ENCODE measurements at regions not wholly inside any gene's neighbourhood (a gene's known extent, or its start where the extent isn't known, plus 50 kb on each side); places are given as distances from the start of the nearest gene placed in this dataset.
"Not testable (repeated sequence)": the region's sequence is repeated elsewhere in the genome, so short reads cannot be mapped to it uniquely, and the experiment has no call there.

DNA sequence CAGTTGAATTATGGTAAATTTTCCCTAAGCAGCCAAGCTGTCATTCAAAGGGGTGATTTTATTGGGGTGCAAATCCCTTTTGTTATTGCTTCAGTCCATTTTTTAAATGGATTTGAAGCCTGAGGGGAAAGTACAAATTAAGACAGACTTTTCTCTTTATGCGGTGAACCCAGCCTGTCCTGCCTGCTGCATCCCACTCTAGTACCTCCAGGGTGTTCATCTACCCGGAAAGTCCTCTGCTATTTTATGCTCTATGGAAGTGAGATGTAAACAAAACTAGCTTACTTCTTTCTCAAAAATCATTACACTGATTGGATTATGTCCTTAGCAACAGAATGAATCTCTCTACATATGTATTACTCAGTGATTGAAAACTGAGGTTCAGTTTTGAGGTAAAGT lies 1088.9 kb upstream of the CITED2 start:
- DNase-seq (no peak), ATAC-seq (ENCODE audit: poor library complexity) (peak; percentile 22)
- intact Hi-C loops (cut with DNase I): no loop called here

- DNase-seq (no peak), ATAC-seq (ENCODE audit: poor library complexity) (peak; percentile 91)
- intact Hi-C loops (cut with DNase I): no loop called here
These were observed 1088.2 kb upstream of the CITED2 start for GRCh38 chr6:140462453-140463311.

- intact Hi-C loops (cut with DNase I): no loop called here
- ATAC-seq (ENCODE audit: poor library complexity) (peak; percentile 38), DNase-seq (no peak)
These were observed 1087.6 kb upstream of the CITED2 start for GRCh38 chr6:140462076-140462452.

DNA sequence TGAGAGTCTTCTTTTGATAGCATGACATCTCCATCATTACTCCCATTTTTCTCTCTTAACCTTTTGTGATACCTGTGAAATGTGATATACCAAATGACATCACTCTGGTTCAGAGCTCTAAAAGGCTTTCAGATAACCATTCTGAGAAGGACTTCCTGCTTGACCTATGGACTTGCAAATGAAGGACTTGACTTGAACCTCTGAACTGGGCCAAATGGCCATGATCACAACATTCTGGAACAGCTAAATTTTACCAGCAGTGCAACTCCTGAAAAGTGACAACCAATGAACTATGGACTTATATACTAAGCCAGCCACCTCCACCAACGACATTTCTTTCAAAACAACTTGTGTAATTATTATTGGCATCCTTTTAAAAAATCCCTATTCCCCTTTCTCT lies 1085.8 kb upstream of the CITED2 start:
- intact Hi-C loops (cut with DNase I): no loop called here
- no peak for ATAC-seq (ENCODE audit: poor library complexity)
- DNase-seq: no peak

DNA sequence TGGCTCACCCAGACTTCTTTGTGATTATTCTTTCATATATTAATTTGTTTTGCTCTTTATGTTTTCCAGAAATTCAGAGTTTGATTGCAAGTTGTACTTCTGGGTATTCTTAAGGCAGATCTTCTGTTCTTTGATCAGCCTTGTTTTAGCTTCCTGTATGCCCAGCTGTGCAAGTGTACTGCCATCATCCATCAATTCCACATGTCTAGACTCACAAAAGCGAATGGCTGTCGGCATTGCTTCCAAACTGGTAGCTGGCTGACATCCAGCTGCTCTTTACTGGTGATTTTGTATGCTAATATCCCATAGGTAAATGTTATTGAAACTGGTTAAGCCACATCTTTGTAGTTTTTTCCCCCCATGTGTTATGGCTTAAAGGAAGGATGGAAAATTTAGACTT lies 1084.8 kb upstream of the CITED2 start:
- no peak for ATAC-seq (ENCODE audit: poor library complexity)
- no peak for DNase-seq
- intact Hi-C loops (cut with DNase I): no loop called here

DNA sequence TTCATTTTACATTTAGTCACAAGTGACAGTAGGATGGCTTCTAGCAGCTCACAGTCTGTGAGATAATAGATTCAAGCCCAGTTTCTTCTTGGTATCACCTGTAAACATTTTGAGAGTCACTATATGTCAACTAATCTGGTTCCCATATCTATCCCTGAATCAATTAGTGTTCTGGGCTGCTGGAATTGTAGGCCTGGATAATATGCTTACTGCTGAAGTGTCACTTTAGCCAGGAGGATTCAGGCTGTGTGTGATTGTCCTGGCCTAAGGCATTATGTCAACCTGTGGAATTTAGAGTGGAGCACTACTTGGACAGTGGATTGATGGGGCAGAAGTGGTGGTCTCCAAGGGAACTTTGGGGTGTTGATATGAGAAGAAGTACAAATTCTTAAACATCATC lies 1071.8 kb upstream of the CITED2 start:
- intact Hi-C loops (cut with DNase I): loop anchor here (10.0 kb wide), 2 partner anchors 329 to 371 kb away; no protein-coding TSS in a partner anchor

GRCh38 chr6:140445474-140446004 lies 1071.1 kb upstream of the CITED2 start:
- DNase-seq (no peak), ATAC-seq (ENCODE audit: poor library complexity) (no peak)
- intact Hi-C loops (cut with DNase I): loop anchor here (10.0 kb wide), 2 partner anchors 329 to 371 kb away; no protein-coding TSS in a partner anchor

More for the DNA sequence above, 1071.8 kb upstream of the CITED2 start:
- no peak for ATAC-seq (ENCODE audit: poor library complexity)
- DNase-seq: no peak

DNA sequence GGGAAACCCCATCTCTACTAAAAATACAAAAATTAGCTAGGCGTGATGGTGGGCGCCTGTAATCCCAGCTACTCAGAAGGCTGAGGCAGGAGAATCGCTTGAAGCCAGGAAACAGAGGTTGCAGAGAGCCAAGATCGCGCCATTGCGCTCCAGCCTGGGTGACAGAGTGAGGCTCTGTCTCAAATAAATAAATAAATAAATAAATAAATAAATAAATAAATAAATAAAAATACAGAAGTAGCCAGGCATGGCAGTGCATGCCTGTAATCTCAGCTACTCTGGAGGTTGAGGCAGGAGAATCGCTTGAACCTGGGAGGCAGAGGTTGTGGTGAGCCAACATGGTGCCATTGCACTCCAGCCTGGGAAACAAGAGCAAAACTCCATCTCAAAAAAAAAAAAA lies 1068.7 kb upstream of the CITED2 start:
- not testable (repeated sequence) for DNase-seq; ATAC-seq (ENCODE audit: poor library complexity)
- intact Hi-C loops (cut with DNase I): loop anchor here (5.0 to 10.0 kb wide), 3 partner anchors 332 to 1076 kb away; no protein-coding TSS in a partner anchor

- ATAC-seq (ENCODE audit: poor library complexity) (peak; percentile 92), DNase-seq (peak; percentile 68)
These were observed 1066.8 kb upstream of the CITED2 start for GRCh38 chr6:140441256-140441655.

DNA sequence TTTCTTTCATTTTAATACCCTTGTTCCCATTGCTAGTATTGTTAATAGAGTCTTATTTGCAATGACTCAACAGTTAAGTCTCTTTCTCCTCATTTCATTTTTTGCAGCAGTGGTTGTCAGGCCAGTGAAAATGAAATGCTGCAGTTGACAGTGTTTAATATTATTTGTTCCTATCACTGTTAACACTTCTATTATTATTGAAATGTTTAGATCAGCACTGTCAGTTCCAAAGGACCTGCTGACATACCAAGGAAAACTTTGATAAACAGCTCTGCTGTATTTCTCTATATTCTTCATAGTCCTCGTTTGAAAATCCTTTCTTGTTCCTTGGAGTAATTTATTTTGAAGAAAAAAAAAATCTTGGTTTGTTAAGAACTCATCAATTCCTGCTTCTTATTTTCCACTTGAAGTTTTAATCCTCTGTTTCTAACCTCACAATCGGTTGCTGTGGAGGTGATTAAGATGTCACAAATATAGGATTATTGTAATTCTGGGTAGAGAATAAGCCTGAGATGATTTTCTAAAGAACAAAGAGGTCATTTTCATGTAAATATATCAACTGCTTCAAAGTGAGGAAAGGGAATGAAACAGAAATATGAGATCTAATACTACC lies 1065.9 kb upstream of the CITED2 start:
- no peak for DNase-seq
- peak; percentile 24 for ATAC-seq (ENCODE audit: poor library complexity)
- intact Hi-C loops (cut with DNase I): loop anchor here (5.0 to 10.0 kb wide), 3 partner anchors 334 to 1073 kb away; no protein-coding TSS in a partner anchor

More at GRCh38 chr6:140441256-140441655, 1066.8 kb upstream of the CITED2 start:
- intact Hi-C loops (cut with DNase I): loop anchor here (5.0 to 10.0 kb wide), 3 partner anchors 334 to 1074 kb away; no protein-coding TSS in a partner anchor

DNA sequence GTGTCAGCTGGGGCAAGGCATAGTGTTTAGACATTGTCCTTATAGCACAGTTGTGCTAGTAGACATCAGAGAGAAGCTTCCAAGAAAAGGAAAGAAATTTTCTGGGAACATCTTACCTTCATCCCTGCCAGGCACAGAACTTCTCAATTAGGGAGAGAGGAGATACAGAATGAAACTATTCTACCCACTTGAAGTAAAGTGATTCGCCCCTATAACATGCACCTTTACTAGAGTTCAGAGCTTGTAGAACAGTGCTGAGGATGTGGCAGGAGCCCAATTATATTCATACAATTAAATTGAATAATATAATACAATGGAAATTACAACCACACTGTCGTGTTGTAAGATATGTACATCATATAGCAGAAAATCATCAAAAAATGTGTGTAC lies 1063.9 kb upstream of the CITED2 start:
- intact Hi-C loops (cut with DNase I): no loop called here
- ATAC-seq (ENCODE audit: poor library complexity) (no peak), DNase-seq (no peak)

DNA sequence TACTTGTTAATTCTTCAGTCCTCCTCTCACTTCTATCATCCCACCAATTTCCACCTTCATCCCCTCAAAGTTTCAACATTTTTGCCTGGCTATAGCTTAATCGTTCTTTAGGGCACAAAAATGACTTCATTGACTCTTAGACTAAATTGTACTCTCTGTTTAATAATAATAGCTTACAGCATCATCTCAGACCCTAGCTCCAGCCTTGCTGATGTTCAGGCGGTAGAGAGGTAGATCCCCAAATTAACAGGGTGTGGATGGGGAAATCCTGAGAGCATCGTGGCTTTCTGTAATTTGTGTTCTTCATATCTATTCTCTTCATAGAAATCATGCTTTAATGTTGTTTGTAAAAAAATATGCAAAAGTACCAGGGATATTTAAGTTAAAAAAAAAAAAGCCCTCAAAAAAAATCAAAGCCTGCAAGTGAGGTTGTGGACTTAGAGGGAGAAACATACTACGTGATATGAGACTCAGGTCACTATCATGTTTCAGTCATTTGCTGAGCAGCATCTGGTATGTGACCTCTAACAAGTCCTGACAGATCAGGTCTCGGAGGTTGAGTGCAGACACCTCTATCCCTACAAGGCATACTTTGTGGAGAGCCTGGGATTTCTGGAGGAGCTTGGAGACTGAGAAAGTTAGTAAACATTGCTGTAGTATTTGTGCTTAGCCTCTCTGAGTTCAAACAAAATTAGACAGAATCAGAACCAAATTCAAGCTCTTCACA lies 1063.3 kb upstream of the CITED2 start:
- intact Hi-C loops (cut with DNase I): no loop called here
- DNase-seq: no peak
- peak; percentile 49 for ATAC-seq (ENCODE audit: poor library complexity)

DNA sequence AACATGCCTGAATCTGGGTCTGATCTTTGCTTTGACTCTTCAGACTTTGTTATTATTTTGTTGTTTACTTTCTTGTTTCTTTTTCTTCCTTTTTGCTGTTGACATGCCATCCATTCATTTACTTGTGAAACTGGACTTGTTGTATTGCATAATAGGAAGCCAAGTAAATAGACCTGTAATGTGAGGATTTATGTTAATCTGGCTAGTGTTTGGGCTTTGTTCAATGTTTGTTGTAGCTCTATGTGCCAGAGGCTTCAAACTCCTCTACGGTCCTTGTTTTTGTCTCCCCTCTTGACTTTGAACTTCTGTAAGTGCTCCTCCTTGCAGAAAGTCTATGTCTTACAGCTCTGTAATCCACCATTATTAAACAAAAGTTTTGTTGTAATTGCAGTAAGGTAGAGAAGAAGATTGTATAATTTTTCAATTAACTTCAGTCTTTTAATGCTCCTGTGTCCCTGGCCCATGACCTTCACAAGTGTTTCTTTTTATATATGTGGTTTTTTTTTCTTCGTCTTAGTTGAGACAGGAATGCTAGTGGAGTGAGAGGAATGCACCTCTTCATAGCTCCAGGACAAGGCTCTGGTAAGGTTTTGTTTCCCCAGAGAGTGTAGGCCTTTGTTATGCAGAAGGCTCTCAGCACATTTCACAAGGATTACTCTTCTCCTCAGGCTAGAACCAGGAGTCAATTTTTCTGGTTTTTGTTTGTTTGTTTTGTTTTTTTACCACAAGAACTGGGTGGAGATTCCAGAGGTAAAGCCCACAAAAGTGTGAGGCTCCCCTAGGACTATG lies 1061.8 kb upstream of the CITED2 start:
- intact Hi-C loops (cut with DNase I): no loop called here
- ATAC-seq (ENCODE audit: poor library complexity) (no peak), DNase-seq (no peak)

- intact Hi-C loops (cut with DNase I): no loop called here
- no peak for ATAC-seq (ENCODE audit: poor library complexity)
- no peak for DNase-seq
These were observed 1060.3 kb upstream of the CITED2 start for GRCh38 chr6:140434761-140435160.

DNA sequence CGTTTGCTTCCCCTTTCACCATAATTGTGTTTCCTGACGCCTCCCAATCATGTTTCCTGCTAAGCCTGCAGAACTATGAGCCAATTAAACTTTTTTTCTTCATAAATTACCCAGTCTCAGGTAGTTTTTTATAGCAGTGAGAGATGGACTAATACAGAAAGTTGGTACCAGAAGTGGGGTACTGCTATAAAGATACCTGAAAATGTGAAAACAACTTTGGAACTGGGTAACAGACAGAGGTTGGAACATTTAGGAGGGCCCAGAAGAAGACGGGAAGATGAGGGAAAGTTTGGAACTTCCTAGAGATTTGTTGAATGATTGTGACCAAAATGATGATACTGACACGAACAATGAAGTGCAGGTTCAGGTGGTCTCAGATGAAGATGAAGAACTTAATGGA lies 1058.6 kb upstream of the CITED2 start:
- ATAC-seq (ENCODE audit: poor library complexity): no peak

DNA sequence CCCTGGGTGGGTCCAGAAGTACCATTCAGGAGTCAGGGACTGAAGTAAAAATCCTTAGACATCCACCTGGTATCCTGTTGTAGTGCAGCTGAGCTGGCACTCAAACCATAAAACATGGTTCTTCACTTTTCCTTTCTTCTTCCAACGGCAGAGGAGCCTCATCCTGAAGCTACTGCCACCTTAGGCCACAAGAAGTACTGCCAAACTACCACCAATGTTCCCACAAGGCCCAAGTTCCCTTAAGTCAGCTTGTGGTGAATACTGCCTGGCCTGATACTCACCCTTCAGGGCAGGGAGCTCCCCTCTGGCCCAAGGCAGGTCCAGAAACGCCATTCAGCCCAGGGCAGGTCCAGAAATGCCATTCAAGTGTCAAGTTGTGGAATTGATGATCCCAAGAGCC lies 1053.4 kb upstream of the CITED2 start:
- DNase-seq: no peak
- intact Hi-C loops (cut with DNase I): loop anchor here (2.0 kb wide), 1 partner anchor 23 kb away; no protein-coding TSS in a partner anchor
- ATAC-seq (ENCODE audit: poor library complexity): no peak

More for the DNA sequence above, 1058.6 kb upstream of the CITED2 start:
- no peak for DNase-seq
- intact Hi-C loops (cut with DNase I): no loop called here

DNA sequence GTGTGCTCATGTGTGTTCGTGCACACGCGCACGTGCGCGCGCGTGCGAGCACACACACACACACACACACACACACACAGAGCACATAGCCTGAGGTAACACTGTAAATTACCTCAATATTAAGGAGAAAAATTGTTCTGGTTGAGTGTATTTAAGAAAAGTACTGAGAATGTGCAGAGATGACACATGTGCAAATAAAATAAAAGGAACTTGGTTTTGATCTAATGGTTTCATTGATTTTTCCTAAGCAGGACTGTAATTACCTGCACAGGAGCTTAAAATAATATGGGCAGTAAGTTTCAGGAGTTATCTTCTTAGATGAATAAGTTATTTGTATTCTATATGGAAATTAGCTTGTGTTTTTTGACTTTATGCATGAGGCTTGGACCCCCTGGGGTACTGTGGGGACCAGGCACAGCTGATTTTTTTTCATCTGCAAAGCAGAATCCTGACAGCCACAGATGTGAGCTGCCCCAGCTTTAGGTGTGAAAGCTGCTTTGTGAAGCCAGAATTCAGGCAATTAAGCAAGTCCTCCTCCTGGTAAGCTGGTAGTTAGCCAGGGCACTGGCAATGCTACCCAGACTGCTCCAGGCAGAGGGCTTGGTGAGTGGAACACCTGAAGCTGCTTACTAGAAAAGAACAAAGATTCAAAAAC lies 1040.6 kb upstream of the CITED2 start:
- DNase-seq (no peak), ATAC-seq (ENCODE audit: poor library complexity) (no peak)
- intact Hi-C loops (cut with DNase I): no loop called here

DNA sequence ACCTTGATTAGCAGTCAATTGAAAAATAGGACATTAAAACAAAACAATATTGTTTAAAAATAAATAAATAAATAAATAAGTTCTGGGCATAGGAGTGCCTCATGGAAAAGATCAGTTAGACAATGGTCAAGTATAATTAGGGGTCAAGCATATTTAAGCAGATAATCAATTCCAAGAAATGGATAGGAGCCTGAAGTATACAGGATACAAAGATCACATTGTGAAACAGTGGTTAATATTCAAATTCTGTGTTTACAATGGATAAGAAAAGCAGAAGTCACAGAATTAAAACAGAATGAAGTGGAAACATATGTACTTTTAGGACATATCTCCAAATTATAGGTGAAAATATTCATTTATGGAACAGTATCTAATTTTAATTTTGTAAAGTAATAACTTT lies 1028.6 kb upstream of the CITED2 start:
- intact Hi-C loops (cut with DNase I): no loop called here
- no peak for ATAC-seq (ENCODE audit: poor library complexity)
- no peak for DNase-seq
